ENCODE measurements at regions not wholly inside any gene's neighbourhood (a gene's known extent, or its start where the extent isn't known, plus 50 kb on each side); places are given as distances from the start of the nearest gene placed in this dataset.

- Histone ChIP-seq H3K36me3 (no peaks in the 10 kb centered on the region), H3K4me3 (no peak overlapping the region), H3K9me3 (no peaks in the 10 kb centered on the region), H3K27ac (peak overlapping the region; percentile 9 to 41), H3K4me1 (peaks cover 0 to 8% of the 10 kb centered on the region in 2 donors), H3K27me3 (no peaks in the 10 kb centered on the region)
- TF ChIP-seq POLR2A (IDR thresholded peaks at IDR 0.05) (no peak), POLR2AphosphoS5 (IDR thresholded peaks at IDR 0.05) (peak in 1 of 3 donors; percentile 40)
- DNase-seq (ENCODE audit: low spot score in 2 of 2) = peak in 1 of 2 donors; percentile 78
- intact Hi-C loops (cut with DNase I; ENCODE audit: low total_unique reads) = no loop called here
Measured at GRCh38 chr9:90014421-90014820, 409.6 kb downstream of the GADD45G start.

DNA sequence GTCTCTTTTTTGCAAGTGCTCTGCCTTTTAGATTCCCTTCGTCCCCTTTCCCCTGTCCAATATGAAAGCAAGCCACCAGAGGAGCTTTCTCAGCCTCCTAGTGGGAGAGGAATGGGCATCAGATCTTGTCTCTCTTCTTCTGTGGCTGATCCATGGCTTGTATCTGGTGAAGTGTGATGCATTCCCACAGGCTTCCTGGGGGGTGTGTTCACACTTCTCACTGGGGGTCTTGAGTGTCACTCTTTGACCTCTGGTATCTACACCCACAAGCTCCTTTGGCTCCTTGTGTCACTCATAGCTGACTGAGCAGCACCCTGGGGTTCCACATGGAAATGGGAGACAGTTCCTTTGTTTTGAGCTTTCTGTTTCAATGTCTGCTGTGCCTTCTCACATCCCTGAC is 411.5 kb downstream of the GADD45G start:
- DNase-seq (ENCODE audit: low spot score in 2 of 2) = no peak
- Histone ChIP-seq H3K4me1 (peaks cover 0 to 8% of the 10 kb centered on the region in 2 donors), H3K9me3 (no peaks in the 10 kb centered on the region), H3K36me3 (no peaks in the 10 kb centered on the region), H3K4me3 (no peak overlapping the region), H3K27ac (no peak overlapping the region), H3K27me3 (no peaks in the 10 kb centered on the region)
- intact Hi-C loops (cut with DNase I; ENCODE audit: low total_unique reads) = loop anchor here (5.0 kb wide), 1 partner anchor 749 kb away; no protein-coding TSS in a partner anchor
- TF ChIP-seq CTCF (IDR thresholded peaks at IDR 0.05) (no peak), POLR2A (IDR thresholded peaks at IDR 0.05) (no peak), POLR2AphosphoS5 (IDR thresholded peaks at IDR 0.05) (no peak)

GRCh38 chr9:90017679-90018078 is 412.9 kb downstream of the GADD45G start:
- peaks cover 0 to 8% of the 10 kb centered on the region in 2 donors for H3K4me1 ChIP-seq
- no peak for TF ChIP-seq POLR2AphosphoS5 (IDR thresholded peaks at IDR 0.05)
- TF ChIP-seq CTCF (IDR thresholded peaks at IDR 0.05) = no peak
- TF ChIP-seq POLR2A (IDR thresholded peaks at IDR 0.05) = no peak
- H3K9me3 ChIP-seq = peaks cover 0 to 4% of the 10 kb centered on the region in 2 donors
- no peak overlapping the region for H3K27ac ChIP-seq
- no peaks in the 10 kb centered on the region for H3K27me3 ChIP-seq
- no peaks in the 10 kb centered on the region for H3K36me3 ChIP-seq
- H3K4me3 ChIP-seq = no peak overlapping the region
- no peak for DNase-seq (ENCODE audit: low spot score in 2 of 2)
- intact Hi-C loops (cut with DNase I; ENCODE audit: low total_unique reads) = loop anchor here (5.0 kb wide), 1 partner anchor 750 kb away; no protein-coding TSS in a partner anchor

DNA sequence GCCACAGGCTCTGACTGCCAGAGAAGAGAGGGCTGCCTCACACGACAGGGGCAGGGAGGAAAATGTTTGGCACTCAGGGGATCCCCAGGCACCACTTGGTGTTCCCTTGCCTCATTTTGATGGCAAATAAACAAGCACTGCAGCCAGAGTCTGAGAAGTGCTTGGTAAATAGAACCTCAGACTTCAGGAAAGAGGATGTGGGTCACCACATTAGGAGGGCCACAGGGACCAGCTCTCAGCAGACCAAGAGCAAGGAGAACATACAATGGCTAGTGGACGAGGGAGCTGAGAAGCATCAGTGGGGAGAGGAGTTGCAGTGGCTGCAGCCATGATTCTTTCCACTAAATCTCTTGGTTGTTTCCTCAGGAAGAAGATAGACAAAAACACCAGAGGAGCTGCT is 413.9 kb downstream of the GADD45G start:
- H3K27me3 ChIP-seq = no peaks in the 10 kb centered on the region
- peaks cover 0 to 4% of the 10 kb centered on the region in 2 donors for H3K9me3 ChIP-seq
- no peak overlapping the region for H3K4me3 ChIP-seq
- no peak overlapping the region for H3K27ac ChIP-seq
- intact Hi-C loops (cut with DNase I; ENCODE audit: low total_unique reads) = loop anchor here (5.0 kb wide), 1 partner anchor 751 kb away; no protein-coding TSS in a partner anchor
- H3K4me1 ChIP-seq = peaks cover 0 to 8% of the 10 kb centered on the region in 2 donors
- no peak for TF ChIP-seq POLR2AphosphoS5 (IDR thresholded peaks at IDR 0.05)
- TF ChIP-seq POLR2A (IDR thresholded peaks at IDR 0.05) = no peak
- no peak for TF ChIP-seq CTCF (IDR thresholded peaks at IDR 0.05)
- H3K36me3 ChIP-seq = no peaks in the 10 kb centered on the region
- DNase-seq (ENCODE audit: low spot score in 2 of 2) = no peak

DNA sequence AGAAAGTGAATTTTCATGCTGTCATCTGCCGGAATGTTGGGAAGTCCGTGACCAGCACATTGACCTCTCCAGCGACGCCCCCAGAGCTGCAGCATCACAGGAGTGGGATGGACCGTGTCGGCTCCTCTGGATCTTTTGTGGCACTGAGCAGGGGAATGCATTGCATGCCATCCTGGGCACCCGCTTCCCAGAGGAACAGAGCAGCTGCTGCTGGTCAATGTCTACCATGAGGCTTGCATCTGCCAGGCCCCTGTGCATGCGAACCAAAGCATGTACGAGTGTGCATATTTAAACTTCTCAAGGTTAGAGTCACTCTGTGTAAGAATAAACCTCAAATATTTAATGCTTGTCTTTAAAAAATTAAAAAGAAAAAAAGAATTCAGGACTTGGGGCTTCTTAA is 414.8 kb downstream of the GADD45G start:
- intact Hi-C loops (cut with DNase I; ENCODE audit: low total_unique reads) = loop anchor here (5.0 kb wide), 1 partner anchor 752 kb away; no protein-coding TSS in a partner anchor
- TF ChIP-seq POLR2A (IDR thresholded peaks at IDR 0.05) (no peak), CTCF (IDR thresholded peaks at IDR 0.05) (no peak), POLR2AphosphoS5 (IDR thresholded peaks at IDR 0.05) (no peak)
- DNase-seq (ENCODE audit: low spot score in 2 of 2) = no peak
- Histone ChIP-seq H3K4me1 (peaks cover 0 to 8% of the 10 kb centered on the region in 2 donors), H3K4me3 (no peak overlapping the region), H3K27ac (no peak overlapping the region), H3K36me3 (no peaks in the 10 kb centered on the region), H3K9me3 (peaks cover 0 to 4% of the 10 kb centered on the region in 2 donors), H3K27me3 (no peaks in the 10 kb centered on the region)

All from breast epithelium (tissue), 4 donors.